ENCODE measurements at regions not wholly inside any gene's neighbourhood (a gene's known extent, or its start where the extent isn't known, plus 50 kb on each side); places are given as distances from the start of the nearest gene placed in this dataset.

DNA sequence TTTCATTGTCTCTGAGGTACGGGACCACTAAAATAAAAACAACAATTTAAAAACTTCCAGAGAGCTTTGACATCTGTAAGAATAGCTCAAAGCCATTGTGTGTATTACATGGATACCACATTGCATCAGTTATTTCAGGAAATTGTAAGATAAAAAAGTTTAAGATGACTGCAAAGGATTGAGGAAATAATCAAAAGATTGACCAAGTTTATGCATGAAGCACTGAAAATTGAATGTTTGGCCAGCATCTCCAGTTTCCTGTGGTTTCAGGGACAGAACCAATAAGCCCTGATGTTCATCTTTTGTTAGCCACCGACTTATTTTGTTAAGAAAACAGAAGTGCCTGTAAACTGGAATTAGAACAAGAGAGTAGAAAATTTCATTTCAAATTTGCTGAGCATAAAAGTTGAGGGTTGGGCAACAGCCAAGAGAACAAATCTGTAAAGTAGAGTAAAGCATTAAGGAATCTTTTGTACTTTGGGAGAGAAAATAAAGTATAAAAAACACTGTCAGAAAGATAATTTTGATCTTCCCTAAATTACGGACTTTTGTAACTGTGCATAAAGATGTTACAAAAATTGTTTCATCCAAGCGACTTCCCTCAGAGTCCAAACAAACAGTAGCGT, 211.5 kb upstream of the P2RY1 start:
- CTCF ChIA-PET: no interaction called here
- no peak for TF ChIP-seq CTCF (IDR thresholded peaks at IDR 0.05; ENCODE audit: unreplicated experiment)
- Mint-ChIP-seq H3K36me3 (ENCODE audit: insufficient read depth, unreplicated experiment) (no peaks in the 10 kb centered on the region), H3K27me3 (ENCODE audit: unreplicated experiment) (no peaks in the 10 kb centered on the region), H3K4me1 (ENCODE audit: low read depth, unreplicated experiment) (peaks cover 20% of the 10 kb centered on the region), H3K27ac (ENCODE audit: unreplicated experiment) (no peak overlapping the region), H3K9me3 (ENCODE audit: low read depth, unreplicated experiment) (peaks cover 4% of the 10 kb centered on the region), H3K4me3 (ENCODE audit: low read depth, unreplicated experiment) (no peak overlapping the region)
- intact Hi-C loops (cut with micrococcal nuclease; ENCODE audit: unreplicated experiment): no loop called here
- no peak for DNase-seq
- BruUV-seq (replicated peaks): no TSS peak

- no peaks in the 10 kb centered on the region for H3K27me3 Mint-ChIP-seq (ENCODE audit: unreplicated experiment)
- no TSS peak for BruUV-seq (replicated peaks)
- intact Hi-C loops (cut with micrococcal nuclease; ENCODE audit: unreplicated experiment): no loop called here
- H3K9me3 Mint-ChIP-seq (ENCODE audit: low read depth, unreplicated experiment): peaks cover 10% of the 10 kb centered on the region
- H3K27ac Mint-ChIP-seq (ENCODE audit: unreplicated experiment): no peak overlapping the region
- H3K4me1 Mint-ChIP-seq (ENCODE audit: low read depth, unreplicated experiment): peaks cover 15% of the 10 kb centered on the region
- no peak for DNase-seq
- H3K36me3 Mint-ChIP-seq (ENCODE audit: insufficient read depth, unreplicated experiment): no peaks in the 10 kb centered on the region
- no peak overlapping the region for H3K4me3 Mint-ChIP-seq (ENCODE audit: low read depth, unreplicated experiment)
- CTCF ChIA-PET: interaction anchor here (1.1 kb wide), 1 partner anchor 12 kb away, joined by 3 read pairs; no protein-coding TSS in a partner anchor
- no peak for TF ChIP-seq CTCF (IDR thresholded peaks at IDR 0.05; ENCODE audit: unreplicated experiment)
Measured at GRCh38 chr3:152626226-152626625, 208.7 kb upstream of the P2RY1 start.

DNA sequence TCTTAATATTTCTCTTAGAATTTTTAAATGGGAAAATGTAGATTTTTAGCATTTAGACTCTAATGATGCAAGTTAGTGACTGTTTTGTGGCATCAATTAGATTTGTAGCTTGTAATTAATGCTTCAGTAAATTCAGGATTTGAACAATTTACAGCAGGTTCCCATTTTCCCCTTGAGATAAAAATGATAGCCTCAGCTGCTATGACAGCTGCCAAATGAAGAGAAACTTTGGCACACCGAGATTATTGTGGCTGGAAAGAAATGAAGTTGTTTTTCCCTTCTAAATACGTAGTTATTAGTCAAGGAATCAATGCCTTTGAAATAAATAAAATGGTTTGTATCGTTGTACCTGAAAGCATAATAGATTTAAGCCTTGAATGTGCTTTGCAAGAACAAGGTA, 206.4 kb upstream of the P2RY1 start:
- no peak for TF ChIP-seq CTCF (IDR thresholded peaks at IDR 0.05; ENCODE audit: unreplicated experiment)
- no TSS peak for BruUV-seq (replicated peaks)
- no peaks in the 10 kb centered on the region for H3K27me3 Mint-ChIP-seq (ENCODE audit: unreplicated experiment)

DNA sequence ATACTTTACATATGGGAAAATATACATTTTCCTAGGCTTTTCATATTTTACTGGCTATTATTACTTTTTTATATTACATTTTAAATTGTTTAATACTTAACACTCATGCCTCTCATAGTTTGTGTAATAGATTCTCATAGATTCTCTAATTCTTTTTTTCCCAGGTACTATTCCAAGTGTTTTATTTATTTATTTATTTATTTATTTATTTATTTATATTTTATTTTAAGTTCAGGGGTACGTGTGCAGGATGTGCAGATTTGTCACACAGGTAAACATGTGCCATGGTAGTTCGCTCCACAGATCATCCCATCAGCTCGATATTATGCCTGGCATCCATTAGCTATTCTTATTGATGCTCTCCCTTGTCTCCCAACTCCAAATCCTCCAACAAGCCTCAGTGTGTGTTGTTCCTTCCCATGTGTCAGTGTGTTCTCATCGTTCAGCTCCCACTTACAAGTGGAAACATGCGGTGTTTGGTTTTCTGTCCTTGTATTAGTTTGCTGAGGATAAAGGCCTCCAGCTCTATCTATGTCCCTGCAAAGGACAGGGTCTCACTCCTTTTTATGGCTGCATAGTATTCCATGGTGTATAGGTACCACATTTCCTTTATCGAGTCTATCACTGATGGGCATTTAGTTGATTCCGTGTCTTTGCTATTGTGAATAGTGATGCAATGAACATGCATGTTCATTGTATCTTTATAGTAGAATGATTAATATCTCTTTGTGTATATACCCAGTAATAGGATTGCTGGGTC, 205.4 kb upstream of the P2RY1 start:
- no peak for DNase-seq
- intact Hi-C loops (cut with micrococcal nuclease; ENCODE audit: unreplicated experiment): no loop called here
- H3K27me3 Mint-ChIP-seq (ENCODE audit: unreplicated experiment): no peaks in the 10 kb centered on the region
- no TSS peak for BruUV-seq (replicated peaks)
- peaks cover 10% of the 10 kb centered on the region for H3K9me3 Mint-ChIP-seq (ENCODE audit: low read depth, unreplicated experiment)
- H3K4me1 Mint-ChIP-seq (ENCODE audit: low read depth, unreplicated experiment): no peaks in the 10 kb centered on the region
- no peaks in the 10 kb centered on the region for H3K36me3 Mint-ChIP-seq (ENCODE audit: insufficient read depth, unreplicated experiment)
- CTCF ChIA-PET: no interaction called here
- TF ChIP-seq CTCF (IDR thresholded peaks at IDR 0.05; ENCODE audit: unreplicated experiment): no peak
- H3K4me3 Mint-ChIP-seq (ENCODE audit: low read depth, unreplicated experiment): no peak overlapping the region
- no peak overlapping the region for H3K27ac Mint-ChIP-seq (ENCODE audit: unreplicated experiment)

More for the DNA sequence above, 206.4 kb upstream of the P2RY1 start:
- CTCF ChIA-PET: no interaction called here
- Mint-ChIP-seq H3K9me3 (ENCODE audit: low read depth, unreplicated experiment) (peaks cover 10% of the 10 kb centered on the region), H3K27ac (ENCODE audit: unreplicated experiment) (no peak overlapping the region), H3K36me3 (ENCODE audit: insufficient read depth, unreplicated experiment) (no peaks in the 10 kb centered on the region), H3K4me3 (ENCODE audit: low read depth, unreplicated experiment) (no peak overlapping the region), H3K4me1 (ENCODE audit: low read depth, unreplicated experiment) (no peaks in the 10 kb centered on the region)
- no peak for DNase-seq
- intact Hi-C loops (cut with micrococcal nuclease; ENCODE audit: unreplicated experiment): no loop called here

Data from Calu3 (cell line).